GM19324 (cell line): ENCODE measurements at regions not wholly inside any gene's neighbourhood (a gene's known extent, or its start where the extent isn't known, plus 50 kb on each side); places are given as distances from the start of the nearest gene placed in this dataset.

Experiments used
- ATAC-seq: cut with Tn5 transposase; IDR thresholded peaks from one replicate; pipeline ENCODE4 v1.9.1; 2021; ENCODE audit warnings: mild to moderate bottlenecking, moderate library complexity; ENCODE audit not compliant: unreplicated experiment, low FRiP score

DNA sequence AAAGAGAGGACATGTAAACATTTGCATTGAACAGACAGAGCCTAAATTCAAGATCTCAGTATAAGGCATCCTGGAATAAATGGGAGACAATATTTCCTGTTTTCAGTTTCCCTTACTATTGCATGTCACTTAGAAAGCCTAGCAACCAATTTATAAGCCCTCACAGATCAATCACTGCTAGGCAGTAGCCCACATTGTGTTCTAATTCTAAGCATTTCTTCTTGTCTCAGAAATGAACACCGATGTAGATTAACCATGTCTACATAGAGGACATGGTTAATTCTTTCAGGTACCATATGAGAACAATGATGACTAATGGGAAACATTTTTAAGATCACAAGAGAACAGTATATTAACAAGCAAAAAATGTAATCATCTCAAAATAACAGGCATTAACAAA, 79.6 kb upstream of the HMHB1 start:
- no peak for ATAC-seq

DNA sequence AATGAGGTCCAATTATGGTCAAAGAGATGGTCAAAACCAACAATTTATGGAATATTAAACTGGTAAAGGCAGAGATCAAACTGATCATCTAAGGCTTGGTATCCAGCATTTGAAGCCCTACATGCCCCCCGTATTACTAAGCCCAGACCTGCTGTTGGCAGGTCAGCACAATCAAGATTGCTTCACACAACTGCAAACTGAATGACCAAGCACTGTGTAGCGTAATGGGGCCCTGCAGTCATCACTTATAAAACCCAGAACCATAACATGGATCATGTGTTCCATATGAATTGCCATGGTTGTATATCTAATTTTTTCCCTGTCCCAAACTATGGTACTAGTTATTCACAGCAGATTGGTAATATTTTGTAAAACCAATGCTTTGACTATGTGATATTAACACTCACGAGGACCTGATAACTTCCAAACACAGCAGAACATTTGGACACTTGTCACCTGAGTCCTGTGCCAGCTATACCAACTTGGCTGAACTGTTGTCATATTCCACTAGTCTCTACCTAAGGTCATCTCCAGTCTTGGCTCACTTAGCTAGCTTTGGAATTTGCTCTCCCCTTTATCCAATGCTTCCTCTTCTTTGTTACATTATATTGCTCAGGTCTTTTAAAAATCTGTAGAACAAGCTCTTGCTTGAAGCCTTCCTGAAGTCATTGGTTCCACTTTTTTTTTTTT, 81.7 kb upstream of the HMHB1 start:
- ATAC-seq, result no peak

DNA sequence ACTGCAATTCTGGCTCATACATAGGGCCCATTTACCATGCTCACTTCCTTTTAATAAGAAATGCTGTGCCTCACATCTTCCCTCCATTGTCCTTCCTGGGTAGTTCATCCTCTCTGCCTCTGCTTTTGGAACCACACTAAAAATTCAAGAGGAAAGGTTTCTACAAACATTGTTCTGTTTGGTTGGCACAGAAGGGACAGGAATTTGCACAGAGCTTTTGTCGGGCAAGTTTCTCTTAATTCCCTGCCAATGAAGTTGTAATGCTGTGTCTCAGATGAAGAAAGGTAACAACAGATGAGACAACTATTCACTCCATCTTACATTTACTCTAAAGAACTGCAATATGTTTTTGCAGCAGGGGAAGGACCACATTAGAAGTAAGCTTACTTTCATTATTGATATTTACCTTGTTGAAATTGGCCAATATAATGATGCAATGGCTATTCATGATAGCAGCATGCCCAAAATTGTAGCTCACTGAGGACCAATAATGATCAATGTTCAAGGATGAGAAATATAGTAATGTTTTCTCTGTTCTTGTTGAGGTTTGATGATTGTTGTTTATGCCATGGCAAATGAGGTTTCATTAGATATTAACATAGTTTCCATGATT, 82.5 kb upstream of the HMHB1 start:
- no peak for ATAC-seq

DNA sequence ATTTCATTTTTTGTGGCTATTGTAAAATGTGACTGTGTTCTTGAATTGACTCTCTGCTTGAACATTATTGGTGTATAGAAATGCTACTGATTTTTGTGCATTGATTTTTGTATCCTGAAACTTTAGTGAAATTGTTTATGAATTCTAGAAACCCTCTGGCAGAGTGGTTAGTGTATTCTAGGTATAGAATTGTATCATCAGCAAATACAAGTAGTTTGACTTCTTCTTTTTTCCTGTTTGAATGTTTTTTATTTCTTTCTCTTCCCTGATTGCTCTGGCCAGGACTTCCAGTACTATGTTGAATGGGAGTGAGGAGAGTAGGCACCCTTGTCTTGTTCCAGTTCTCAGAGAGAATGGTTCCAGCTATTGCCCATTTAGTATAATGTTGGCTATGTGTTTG, 88.8 kb upstream of the HMHB1 start:
- no peak for ATAC-seq

GRCh38 chr5:143721925-143722324, 90.0 kb upstream of the HMHB1 start:
- no peak for ATAC-seq

DNA sequence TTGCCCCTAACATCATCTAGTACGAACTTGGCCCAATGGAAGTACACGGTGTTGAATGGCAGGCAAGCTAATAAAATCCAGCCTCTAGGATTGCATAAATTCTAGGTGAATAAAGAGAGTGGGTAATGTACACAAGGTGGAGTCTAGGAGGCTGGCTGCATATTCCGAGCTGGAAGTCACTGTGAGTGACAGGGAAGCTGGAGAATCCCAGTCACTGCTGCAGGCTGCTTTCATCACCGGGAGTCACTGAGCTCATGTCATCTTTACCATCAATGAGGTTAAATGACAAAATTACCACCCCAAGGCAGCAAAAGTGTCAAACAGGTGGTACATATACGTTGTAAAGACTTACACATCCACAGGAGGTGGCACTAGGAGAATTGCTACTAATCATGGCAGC, 91.3 kb upstream of the HMHB1 start:
- no peak for ATAC-seq

DNA sequence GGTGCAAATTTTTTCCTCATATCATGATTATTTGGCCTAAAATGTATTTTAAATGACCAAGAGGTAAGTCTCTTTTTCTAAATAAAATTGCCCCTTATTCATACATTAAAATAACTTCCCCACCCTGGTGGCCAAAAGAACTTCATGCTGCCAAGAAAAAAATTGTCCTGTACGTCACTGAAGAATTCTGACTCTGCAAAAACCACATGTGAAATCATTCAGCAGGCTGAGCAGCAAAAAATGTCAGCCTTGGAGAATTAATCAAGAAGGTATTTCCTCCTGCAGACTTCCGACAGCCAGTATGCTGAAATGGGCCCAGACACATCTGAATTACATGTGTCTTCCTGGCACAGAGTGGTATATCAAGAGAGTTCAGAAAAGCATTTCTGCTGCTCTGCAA, 94.6 kb upstream of the HMHB1 start:
- ATAC-seq, result no peak

DNA sequence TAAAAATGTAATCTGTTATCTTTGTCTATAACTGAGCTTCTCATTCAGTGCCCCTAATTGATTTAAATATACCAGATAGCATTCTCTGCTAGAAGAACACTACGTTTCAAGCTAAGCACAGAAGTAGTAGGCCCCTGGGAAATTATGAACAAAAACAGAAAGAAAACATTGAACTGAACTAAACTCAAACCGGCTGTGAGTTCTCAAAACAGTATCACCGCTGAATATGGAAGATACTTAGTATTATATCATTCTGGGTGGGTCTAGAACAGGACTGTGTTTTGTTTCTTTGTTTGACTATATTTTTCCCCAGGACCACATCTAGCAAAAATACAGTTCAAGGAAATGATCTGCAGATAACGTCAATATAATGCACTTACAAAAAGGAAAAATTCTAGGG, 95.1 kb upstream of the HMHB1 start:
- no peak for ATAC-seq

GRCh38 chr5:143715616-143716015, 96.3 kb upstream of the HMHB1 start:
- ATAC-seq, result no peak

- no peak for ATAC-seq
These were observed 97.3 kb upstream of the HMHB1 start for GRCh38 chr5:143714629-143715028.

GRCh38 chr5:143713047-143714003, 98.6 kb upstream of the HMHB1 start:
- ATAC-seq, result no peak

- ATAC-seq, result no peak
These were observed 103.3 kb upstream of the HMHB1 start for GRCh38 chr5:143708672-143709071.

DNA sequence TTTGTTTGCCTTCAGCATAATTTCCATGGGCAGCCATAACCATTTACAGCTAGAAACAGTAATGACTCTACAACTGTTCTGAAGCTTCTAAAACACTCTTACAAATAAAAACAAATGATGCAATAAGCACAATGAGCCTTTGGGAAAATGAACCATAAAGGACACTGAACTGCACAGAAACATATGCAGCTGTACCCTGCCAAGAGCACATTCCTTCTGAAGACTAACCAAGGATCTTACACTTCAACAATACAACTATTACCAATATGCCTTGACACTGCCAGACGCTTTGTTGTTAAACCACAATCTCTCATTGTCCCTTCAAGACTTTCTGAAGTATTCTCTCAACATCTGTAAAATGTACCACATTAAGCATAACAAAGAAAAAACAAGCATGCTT, 104.2 kb upstream of the HMHB1 start:
- no peak for ATAC-seq

DNA sequence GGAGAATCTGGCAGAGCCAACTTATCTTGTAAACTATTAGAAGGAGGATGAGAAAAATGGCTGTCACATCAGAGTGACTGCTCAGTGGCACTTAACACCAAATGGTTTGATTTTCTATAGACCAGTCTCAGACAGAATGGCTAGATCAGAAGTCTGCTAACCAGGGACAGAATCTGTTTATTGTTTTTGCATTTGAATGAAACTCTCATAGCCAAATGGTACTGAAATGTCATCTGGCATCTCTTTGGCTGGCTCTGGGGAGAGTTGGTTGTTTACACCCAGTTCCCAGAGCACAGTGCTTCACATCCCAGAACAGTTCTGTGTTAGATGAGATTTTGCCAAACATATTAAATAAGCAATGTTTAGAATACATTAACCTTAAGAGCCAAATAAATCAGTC, 106.6 kb upstream of the HMHB1 start:
- no peak for ATAC-seq

- ATAC-seq, result no peak
These were observed 108.3 kb upstream of the HMHB1 start for GRCh38 chr5:143703659-143704058.

- ATAC-seq, result no peak
These were observed 110.5 kb upstream of the HMHB1 start for GRCh38 chr5:143701493-143701892.

GRCh38 chr5:143700994-143701393, 111.0 kb upstream of the HMHB1 start:
- ATAC-seq, result no peak

- no peak for ATAC-seq
These were observed 112.8 kb upstream of the HMHB1 start for GRCh38 chr5:143699121-143699520.

DNA sequence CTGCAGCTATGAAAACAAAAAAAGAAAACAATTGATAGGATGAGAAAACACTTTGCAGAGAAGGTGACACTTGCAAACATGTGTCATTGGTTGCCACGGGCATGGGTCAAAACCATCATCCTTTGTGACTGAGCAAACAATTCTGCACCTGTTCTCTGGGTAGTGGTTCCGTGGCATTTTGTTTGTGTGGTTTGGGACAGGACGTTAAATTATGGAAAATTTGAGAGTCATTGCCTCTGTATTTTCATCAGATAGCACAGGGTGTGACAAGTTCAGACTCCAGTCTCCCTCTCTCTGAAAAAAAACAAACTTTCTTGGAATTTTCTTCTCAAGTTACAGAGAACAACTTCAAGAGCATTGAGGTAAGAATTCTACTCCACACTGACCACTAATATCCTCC, 113.4 kb upstream of the HMHB1 start:
- no peak for ATAC-seq

DNA sequence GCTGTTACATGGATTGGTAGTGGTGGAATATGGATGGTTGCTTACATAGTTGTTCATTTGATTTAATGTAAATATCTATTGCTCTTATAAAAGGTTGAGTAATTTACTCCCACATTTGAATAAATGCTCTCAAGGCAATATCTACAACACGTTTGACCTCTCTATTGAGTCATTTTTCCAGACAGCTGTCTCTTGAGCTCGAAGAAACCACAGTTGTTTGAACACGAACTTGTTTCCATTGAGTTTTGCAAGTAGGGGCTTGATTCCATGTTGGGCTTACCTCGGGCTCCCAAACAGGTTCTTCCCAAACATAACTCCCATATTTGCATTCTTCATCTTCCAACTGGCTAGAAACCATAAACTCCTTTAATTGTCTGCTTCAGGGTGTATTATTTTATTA, 115.0 kb upstream of the HMHB1 start:
- no peak for ATAC-seq

GRCh38 chr5:143695941-143696340, 116.0 kb upstream of the HMHB1 start:
- ATAC-seq, result no peak
